HepG2 (cell line): ENCODE measurements at regions not wholly inside any gene's neighbourhood (a gene's known extent, or its start where the extent isn't known, plus 50 kb on each side); places are given as distances from the start of the nearest gene placed in this dataset.

ENCODE experiments used
- ATAC-seq: fragments of 200-7000 bp; cut with Tn5 transposase; 3 replicates; pipeline ENCODE4 v1.9.1; 2020; ENCODE audit warnings: mild to moderate bottlenecking, moderate library complexity
- BruUV-seq: library from RNA; stranded (reverse); fragments of 400-500 nt; replicated peaks from 2 replicates; lab custom pipeline; 2021; lab: Mats Ljungman, UMichigan
- CTCF ChIA-PET: fragments of 300-600 bp; formaldehyde crosslinking; extraction: SDS; loops from one replicate; lab custom pipeline; 2021; ENCODE audit warnings: low total read pairs, inconsistent platforms, low intra/inter-chr PET ratio; lab: Yijun Ruan, JAX
- POLR2A ChIA-PET: fragments of 350-600 bp; sonication (Branson Sonifier 250); formaldehyde crosslinking; loops from one replicate; lab custom pipeline; 2020; ENCODE audit warnings: antibody characterized with exemption, inconsistent platforms; lab: Yijun Ruan, JAX
- DNase-seq: peaks from one replicate; pipeline ENCODE4 v3.0.0-alpha.2; 2015; ENCODE audit warnings: low spot score
- FAIRE-seq: peaks from 3 replicates; lab custom pipeline; 2011; peaks lifted over from hg19 to GRCh38; lab: Jason Lieb, UNC
- H2AFZ ChIP-seq: one replicate; pipeline ENCODE4 v1.6.1; 2011; ENCODE audit warnings: low read length, inconsistent platforms
- H3K27ac ChIP-seq: fragments of 300-600 bp; 3 replicates; pipeline ENCODE4 v1.8.0; 2011; ENCODE audit warnings: mixed run types, mild to moderate bottlenecking, mixed read lengths, low read length, inconsistent platforms; ENCODE audit not compliant: insufficient read depth; ENCODE audit errors: extremely low read length
- H3K27me3 ChIP-seq, 2 experiments: fragments of 200-600 bp in 1 of 2; 2 replicates in 1 of 2; 3 replicates in 1 of 2; pipeline versions ENCODE4 v1.6.0 to v1.8.0; 2011; ENCODE audit warnings: low read length in 2 of 2, mild to moderate bottlenecking in 2 of 2, moderate library complexity in 2 of 2, inconsistent platforms in 1 of 2; ENCODE audit not compliant: insufficient read depth in 2 of 2, control insufficient read depth in 1 of 2
- H3K36me3 ChIP-seq, 2 experiments: fragments of 200-600 bp in 1 of 2; replicated peaks in 1 of 2; 2 replicates in 1 of 2; 3 replicates in 1 of 2; pipeline versions ENCODE4 v1.5.1 to v1.8.0; 2011; ENCODE audit warnings: low read length in 2 of 2, inconsistent platforms in 1 of 2; ENCODE audit not compliant: insufficient read depth in 2 of 2, control insufficient read depth in 1 of 2
- H3K4me1 ChIP-seq: 2 replicates; pipeline ENCODE4 v1.5.1; 2012; ENCODE audit warnings: low read length, inconsistent platforms; ENCODE audit not compliant: insufficient read depth
- H3K4me2 ChIP-seq: 2 replicates; pipeline ENCODE4 v1.6.0; 2011; ENCODE audit warnings: low read depth, low read length, inconsistent platforms
- H3K4me3 ChIP-seq, 3 experiments: fragments of 200-600 bp in 1 of 3; sonication (generic), shearing (Covaris generic) in 1 of 3; replicated peaks in 1 of 3; 2 replicates each; pipeline ENCODE4 v1.5.1; 2011 to 2016; ENCODE audit warnings: low read length in 3 of 3, inconsistent platforms in 2 of 3, low read depth in 2 of 3, mild to moderate bottlenecking in 2 of 3, control low read depth in 1 of 3, mixed read lengths in 1 of 3; ENCODE audit not compliant: insufficient read depth in 1 of 3
- H3K79me2 ChIP-seq: one replicate; pipeline ENCODE4 v1.6.1; 2011; ENCODE audit warnings: low read length, inconsistent platforms; ENCODE audit not compliant: insufficient read depth
- H3K9ac ChIP-seq: 2 replicates; pipeline ENCODE4 v1.6.0; 2011; ENCODE audit warnings: mild to moderate bottlenecking, low read depth, low read length, inconsistent platforms; ENCODE audit not compliant: insufficient read depth
- H3K9me3 ChIP-seq: 2 replicates; pipeline ENCODE4 v1.5.1; 2012; ENCODE audit warnings: mild to moderate bottlenecking, low read length
- H4K20me1 ChIP-seq: 2 replicates; pipeline ENCODE4 v1.6.0; 2011; ENCODE audit warnings: inconsistent platforms, mild to moderate bottlenecking, low read length, moderate library complexity; ENCODE audit not compliant: insufficient read depth
- DPF2 ChIP-seq: sonication (generic); formaldehyde crosslinking; IDR thresholded peaks from 2 replicates; pipeline ENCODE4 v1.4.0; 2020; ENCODE audit warnings: mild to moderate bottlenecking, low read depth, missing genetic modification reagents, borderline replicate concordance
- JUND ChIP-seq: sonication (generic); formaldehyde crosslinking; IDR thresholded peaks from 2 replicates; pipeline ENCODE4 v1.8.0; 2022; ENCODE audit warnings: mild to moderate bottlenecking, missing genetic modification reagents
- PLRG1 ChIP-seq: fragments of 450-650 bp; conservative IDR thresholded peaks from 2 replicates; pipeline ENCODE4 v1.6.1; 2016
- PRPF4 ChIP-seq: fragments of 200-400 bp; formaldehyde crosslinking; IDR thresholded peaks from 2 replicates; pipeline ENCODE4 v1.6.1; 2016; ENCODE audit warnings: low read length, low read depth; ENCODE audit not compliant: poor library complexity, severe bottlenecking
- ZNF512B ChIP-seq: sonication (generic); formaldehyde crosslinking; IDR thresholded peaks from 2 replicates; pipeline ENCODE4 v1.5.1; 2020; ENCODE audit warnings: missing genetic modification reagents, mild to moderate bottlenecking, borderline replicate concordance
- ZXDC ChIP-seq: sonication (generic); formaldehyde crosslinking; IDR thresholded peaks from 2 replicates; pipeline ENCODE4 v1.5.0; 2020; ENCODE audit warnings: mild to moderate bottlenecking, missing genetic modification reagents
- WGBS: methylation state at CpG from one replicate; pipeline ENCODE4 v1.1.6; 2017; ENCODE audit warnings: low lambda C conversion rate; 5-methylcytosine and 5-hydroxymethylcytosine counted together
- in situ Hi-C: cut with HindIII; loops from 2 replicates; pipeline ENCODE4 v1.10.0; 2017; ENCODE audit warnings: low pct_unique_long_range_greater_than_20kb; ENCODE audit not compliant: extremely low pct_ligation_motif_present
- intact Hi-C: fragments of 100-400 bp; cut with micrococcal nuclease; formaldehyde crosslinking; loops from one replicate; pipeline ENCODE4 v1.10.0; 2022; ENCODE audit not compliant: unreplicated experiment

- H3K27me3 ChIP-seq, result no peaks in the 10 kb centered on the region
- no peak overlapping the region for H3K4me2 ChIP-seq
- in situ Hi-C loops, result no loop called here
- no peaks in the 10 kb centered on the region for H3K36me3 ChIP-seq
- no peaks in the 10 kb centered on the region for H3K9me3 ChIP-seq
- TF ChIP-seq DPF2, result no peak
- TF ChIP-seq ZNF512B (CRISPR knock-in tag), result no peak
- no peak for TF ChIP-seq JUND (CRISPR knock-in tag)
- no peak for TF ChIP-seq PLRG1
- no peak for TF ChIP-seq PRPF4
- TF ChIP-seq ZXDC (CRISPR knock-in tag), result no peak
- no peaks in the 10 kb centered on the region for H3K79me2 ChIP-seq
- WGBS, result 9% methylated on average over 2 of the region's 2 CpGs
- H3K27ac ChIP-seq, result no peak overlapping the region
- no TSS peak for BruUV-seq
- H2AFZ ChIP-seq, result no peak overlapping the region
- FAIRE-seq, result no peak
- intact Hi-C loops, result no loop called here
- H4K20me1 ChIP-seq, result no peaks in the 10 kb centered on the region
- H3K4me3 ChIP-seq, result no peak overlapping the region
- no peak overlapping the region for H3K9ac ChIP-seq
- DNase-seq, result no peak
- no peak for ATAC-seq
- H3K4me1 ChIP-seq, result no peaks in the 10 kb centered on the region
- CTCF ChIA-PET, result no interaction called here
- POLR2A ChIA-PET, result no interaction called here
These were observed 315.6 kb downstream of the RDH14 start for GRCh38 chr2:18244845-18245244.
